NCI-H2029 treated with DMSO at 0.1 percent for 48 hours (cell line): ENCODE measurements at regions not wholly inside any gene's neighbourhood (a gene's known extent, or its start where the extent isn't known, plus 50 kb on each side); places are given as distances from the start of the nearest gene placed in this dataset.
"Not testable (repeated sequence)": the region's sequence is repeated elsewhere in the genome, so short reads cannot be mapped to it uniquely, and the experiment has no call there.

Experiments used
- DNase-seq: peaks from one replicate; lab custom pipeline; 2025; lab: John Stamatoyannopoulos, UW

DNA sequence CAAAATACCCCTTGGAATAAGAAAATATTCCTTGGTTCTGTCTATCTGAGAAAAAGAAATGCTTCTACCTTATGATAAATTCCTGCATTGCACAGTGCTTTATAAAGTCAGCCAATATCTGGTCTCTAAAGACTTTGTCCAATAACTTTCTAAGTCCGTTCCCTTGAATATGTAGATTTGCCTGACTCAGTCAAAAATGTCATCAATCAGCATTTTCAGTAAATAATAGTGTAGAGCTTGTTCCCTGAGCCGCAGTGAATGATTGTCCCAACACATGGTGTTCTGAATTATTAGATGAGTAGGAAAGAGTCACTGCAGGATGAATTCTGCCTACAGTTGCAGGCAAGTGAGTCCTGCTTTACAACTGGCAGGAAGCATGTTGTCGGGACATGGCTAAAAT, 316.8 kb upstream of the RBMS1 start:
- no peak for DNase-seq

DNA sequence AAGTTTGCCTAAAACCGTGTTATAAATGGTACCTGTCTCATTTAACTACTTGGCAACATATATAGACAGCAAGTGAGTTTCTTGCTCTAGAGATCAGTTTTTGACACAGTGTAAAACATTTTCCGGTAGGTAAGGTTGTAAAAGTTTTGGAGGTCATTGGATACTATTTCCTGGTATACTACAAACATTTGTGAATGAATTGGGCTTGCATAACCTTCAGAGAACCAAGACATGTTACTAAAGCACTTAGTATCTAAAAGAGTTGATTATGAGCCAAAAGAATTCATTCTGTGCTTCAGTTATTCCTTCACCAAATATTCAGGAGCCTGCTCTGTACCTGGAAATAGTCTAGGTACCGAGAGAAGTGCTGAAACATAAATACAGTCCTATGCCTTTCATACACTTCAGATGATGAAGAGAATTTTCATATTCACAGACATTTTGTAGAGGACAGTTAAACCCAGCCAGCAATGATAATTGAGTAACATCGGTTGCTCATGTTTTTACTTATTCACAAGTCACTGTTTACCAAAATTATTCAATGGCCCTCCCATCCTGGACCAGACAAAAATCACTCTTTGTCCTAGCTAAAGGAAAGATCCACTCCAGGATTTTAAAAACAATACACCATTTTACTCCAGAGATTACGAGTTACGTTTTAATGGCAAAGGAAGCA, 319.4 kb upstream of the RBMS1 start:
- no peak for DNase-seq

DNA sequence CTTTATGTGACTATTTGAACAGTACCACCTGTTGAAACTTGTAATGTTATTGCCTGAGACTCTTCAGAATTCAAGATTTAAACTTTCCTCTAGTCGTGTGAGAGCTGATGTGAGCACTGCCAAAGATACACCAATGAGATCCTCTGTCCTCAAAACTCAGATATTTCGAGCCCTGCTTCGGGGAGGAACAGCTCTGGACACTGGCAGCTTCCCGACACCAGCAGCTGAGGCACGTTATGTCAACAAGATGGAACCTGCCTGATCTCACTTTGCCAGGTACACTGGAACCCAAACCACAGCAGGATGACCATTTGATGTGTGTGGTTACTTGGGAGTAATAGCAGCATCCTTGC, 319.9 kb upstream of the RBMS1 start:
- DNase-seq = no peak

DNA sequence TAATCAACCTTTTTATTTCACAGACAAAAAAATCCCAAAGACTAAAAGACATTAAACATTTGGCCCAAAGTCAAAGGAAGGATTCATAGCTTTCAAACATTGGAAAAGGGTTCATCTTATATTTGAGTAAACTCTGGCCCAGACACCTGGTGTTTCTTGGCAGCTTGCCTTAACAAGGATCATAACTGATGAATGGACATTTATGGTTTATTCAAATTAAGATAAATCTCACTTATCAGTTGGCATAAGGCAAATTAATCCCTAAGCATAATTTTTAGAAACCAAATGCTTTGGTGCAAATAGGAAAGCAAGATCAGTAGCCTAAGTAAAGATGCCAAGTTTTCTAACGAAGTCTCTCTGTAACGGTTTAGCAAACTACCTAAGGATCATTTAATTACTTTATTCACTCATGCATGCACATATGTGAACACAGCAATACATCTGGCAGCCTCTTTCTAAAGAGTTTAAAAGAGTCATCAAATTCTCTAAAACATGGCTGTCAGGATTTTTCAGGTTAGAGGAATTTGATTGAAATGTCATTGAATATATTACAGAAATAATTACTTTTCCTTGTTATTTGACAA, 323.4 kb upstream of the RBMS1 start:
- DNase-seq = peak; percentile 14

DNA sequence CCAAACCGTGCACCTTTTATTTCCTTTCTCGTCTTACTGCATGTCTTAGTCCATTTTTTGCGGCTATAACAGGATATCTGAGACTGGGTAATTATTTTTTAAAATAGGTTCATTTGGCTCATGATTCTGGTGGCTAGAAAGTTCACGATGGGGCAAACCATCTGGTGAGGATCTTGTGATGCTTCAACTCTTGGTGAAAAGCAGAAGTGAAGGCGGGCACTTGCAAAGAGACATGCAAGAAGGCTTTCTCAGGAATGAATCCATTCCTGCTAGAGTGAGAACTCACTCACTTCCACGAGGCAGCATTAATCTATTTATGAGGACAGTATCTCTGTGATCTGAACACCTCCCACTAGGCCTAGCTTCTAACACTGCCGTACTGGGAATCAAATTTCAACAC, 327.1 kb upstream of the RBMS1 start:
- no peak for DNase-seq

DNA sequence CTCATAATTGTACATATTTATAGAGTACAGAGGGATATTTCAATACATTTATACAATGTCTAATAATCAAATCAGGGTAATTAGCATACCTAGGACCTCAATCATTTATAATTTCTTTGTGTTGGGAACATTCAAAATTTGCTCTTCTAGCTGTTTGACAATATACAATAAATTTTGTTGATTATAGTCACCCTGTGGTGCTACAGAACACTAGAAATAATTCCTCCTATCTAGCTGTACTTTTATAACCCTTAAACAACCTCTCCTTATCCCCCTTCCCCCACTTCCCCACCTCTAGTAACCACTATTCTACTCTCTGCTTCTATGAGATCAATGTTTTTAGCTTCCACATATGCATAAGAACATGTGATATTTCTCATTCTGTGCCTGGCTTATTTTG, 328.4 kb upstream of the RBMS1 start:
- no peak for DNase-seq

DNA sequence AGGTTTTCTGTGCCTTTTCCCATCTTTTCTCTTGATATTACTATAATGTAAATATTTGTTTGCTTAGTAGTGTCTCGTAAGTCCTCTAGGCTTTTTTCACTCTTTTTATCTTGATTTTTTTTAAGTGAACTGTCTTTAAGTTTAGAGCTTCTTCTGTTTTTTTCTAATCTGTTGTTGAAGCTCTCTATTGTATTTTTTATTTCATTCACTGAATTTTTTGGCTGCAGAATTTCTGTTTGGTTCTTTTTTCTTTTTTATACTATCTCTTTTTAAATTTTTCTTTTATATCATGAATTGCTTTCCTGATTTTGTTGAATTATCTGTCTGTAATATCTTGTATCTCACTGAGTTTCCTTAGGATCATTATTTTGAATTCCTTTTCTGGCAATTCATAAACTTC, 331.8 kb upstream of the RBMS1 start:
- DNase-seq = no peak

DNA sequence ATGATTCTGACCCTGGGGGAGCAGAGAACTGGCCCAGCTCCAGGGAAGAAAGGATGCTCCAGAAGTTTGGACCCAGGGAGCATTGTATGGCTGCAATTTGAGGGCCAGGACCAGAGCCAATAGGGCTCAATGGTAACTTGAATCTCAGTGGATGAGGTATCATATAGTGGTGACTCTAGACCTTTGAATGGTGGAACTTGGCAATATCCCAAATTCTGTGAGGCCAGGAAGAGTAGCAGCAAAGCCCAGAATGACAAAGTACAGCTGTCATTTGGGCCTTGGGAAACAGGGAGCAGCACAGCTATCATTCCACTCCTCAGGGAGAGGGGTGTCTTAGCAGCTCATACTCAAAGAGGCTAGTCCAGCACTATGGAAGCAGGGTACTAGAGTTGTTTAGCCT, 332.9 kb upstream of the RBMS1 start:
- DNase-seq = no peak

DNA sequence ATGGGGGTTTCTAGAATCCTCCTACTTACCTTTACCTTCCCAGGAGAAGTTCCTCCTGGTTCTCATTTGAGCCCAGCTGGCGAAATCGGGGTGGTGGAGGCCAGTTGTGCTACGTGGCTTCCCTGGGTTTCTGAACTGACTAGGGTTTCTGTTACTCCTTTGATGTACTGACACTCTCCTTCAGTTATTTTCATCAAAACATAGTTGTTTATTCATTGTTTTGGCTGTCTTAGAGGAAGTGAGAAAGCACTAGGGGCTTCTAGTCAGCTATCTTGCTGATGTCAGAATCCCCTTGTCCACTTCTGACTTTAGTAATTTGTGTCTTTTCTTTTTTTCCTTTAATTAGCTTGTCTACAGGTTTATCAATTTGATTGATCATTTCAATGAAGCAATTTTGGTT, 332.2 kb upstream of the TANK start:
- no peak for DNase-seq

DNA sequence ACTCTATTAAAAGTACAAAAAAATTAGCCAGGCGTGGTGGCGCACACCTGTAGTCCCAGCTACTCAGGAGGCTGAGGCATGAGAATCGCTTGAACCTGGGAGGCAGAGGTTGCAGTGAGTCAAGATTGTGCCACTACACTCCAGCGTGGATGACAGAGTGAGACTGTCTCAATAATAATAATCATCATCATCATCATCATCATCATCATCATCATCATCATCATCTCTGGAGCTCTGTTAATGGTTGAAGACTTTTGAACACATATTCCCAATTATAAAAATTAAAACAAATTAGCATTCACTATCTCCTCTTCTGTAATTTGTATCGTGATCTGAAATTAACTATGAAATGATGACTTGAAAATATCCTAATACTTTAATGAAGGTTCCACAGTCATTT, 327.8 kb upstream of the TANK start:
- not testable (repeated sequence) for DNase-seq

DNA sequence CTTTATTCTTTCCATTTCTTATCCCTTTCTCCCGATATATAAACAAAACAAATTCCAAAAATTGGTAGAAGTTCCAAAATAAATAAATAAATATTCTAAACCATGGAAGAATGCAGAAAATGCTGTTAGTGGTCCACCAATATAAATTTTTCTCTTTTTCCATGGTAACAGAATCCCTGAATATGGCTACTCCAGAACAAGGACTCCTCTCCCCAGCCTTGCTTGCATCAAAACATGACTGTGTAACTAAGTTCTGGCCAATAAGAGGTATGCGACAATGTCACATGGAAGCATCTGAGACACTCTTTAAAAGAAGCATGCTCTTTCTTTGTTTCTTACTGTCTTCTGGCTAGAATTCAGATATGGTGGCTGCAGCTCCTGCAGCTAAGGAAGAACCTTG, 325.1 kb upstream of the TANK start:
- no peak for DNase-seq

DNA sequence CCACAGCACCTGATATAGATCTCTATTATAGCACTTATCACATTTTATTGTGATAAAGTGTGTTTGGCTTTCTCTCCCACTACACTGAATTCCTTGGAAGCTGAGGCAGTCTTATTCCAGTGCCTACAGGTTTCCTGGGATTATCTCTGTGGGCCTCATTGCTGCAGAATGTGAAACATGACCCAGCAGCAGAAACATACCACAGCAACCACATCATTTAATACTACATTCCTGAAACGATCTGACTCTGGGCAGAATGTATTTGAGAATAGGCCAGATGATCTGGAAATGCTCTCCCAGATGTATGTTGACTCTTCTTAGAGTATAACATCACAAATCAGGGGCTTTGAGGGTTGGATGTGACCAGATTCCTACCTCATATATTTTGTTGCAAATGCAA, 323.5 kb upstream of the TANK start:
- no peak for DNase-seq

DNA sequence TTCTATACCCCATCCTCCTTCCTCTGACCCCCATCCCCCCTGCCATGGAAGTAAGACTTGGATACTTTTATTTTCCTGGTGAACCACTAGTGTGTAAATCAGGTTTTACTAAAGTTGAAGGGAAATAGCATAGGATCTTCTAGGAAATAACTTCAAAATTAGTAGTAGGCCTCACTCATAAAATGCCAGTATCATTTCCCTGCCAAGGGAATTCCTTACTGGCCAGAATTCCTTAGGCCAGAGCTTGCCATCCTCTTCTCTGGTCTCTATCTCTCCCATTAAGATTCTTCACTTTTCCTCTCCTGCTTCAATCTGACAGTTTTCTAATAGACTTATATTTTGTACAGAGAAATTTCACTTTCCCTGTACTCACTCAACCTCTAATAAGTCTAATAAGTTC, 322.8 kb upstream of the TANK start:
- no peak for DNase-seq

DNA sequence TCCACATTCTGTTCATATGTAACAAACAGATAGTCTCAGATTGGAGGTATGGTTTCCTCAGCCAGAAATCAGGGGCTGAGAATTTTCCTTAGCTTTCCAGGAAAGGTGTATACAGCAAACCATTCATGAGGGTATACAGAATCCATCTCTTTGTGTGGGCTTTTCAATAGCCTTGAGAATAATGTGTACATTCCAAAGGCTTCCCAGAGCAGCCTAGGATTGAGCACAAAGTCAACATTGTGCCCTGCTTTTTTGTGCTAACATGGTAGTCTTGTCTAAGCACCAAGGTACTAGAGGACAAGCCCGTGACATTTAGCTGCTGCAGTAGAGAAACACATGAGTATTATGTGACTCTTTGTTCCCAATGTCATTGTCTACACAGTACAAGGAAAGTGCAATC, 322.1 kb upstream of the TANK start:
- no peak for DNase-seq

DNA sequence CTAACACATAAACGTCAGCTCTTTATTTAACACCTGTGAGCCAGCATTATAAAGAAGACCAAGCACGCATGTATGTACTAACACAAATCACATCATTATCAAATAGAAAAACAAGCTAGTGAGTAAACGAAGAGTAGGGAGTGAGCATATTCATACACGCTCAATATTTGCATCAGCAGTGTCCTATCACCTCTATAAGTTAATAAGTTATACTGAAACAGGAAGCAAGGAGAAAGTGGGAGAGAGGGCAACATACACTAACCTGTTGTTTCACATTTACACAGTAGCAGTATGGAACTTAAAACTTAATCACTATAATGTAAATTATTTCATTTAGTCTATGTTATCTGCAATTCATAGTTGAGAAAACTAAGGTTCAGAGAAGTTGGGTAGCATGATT, 321.5 kb upstream of the TANK start:
- no peak for DNase-seq

DNA sequence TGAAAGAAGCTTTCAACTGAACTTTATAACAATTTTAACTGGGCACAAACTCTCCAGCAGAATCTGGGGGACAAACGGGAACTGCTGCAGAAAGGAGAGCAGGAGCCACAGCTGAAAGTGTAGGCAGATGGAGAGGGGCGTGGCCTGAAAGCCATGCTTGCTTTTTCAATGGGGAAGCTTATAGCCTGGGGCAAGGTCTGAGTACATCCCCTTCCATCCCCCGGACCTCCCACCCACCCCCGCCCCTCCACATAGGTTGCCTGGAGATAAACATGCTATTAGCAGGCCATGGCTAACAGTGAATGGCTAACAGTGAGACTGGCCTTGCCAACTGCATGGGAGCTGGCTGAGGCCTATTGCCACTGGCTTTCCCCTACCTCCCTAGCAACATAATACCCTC, 317.9 kb upstream of the TANK start:
- DNase-seq = no peak

DNA sequence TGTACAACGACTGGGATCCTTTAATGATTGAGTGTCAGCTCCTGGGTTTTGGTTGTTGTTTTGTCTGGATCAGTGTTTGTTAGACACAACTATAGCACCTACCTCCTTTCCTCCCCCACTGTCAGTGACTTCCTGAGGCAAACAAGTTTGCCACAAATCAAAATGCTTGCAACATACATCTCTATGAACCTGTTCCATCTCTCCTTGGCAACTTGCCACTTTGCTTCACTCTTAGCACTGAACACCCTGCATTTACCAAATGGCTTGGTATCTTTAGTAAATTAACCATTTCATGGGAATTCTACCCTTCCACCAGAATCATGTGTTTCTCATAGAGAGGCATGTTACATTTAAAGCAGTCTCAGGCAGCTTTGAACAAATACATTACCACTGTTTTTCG, 301.1 kb upstream of the TANK start:
- no peak for DNase-seq

DNA sequence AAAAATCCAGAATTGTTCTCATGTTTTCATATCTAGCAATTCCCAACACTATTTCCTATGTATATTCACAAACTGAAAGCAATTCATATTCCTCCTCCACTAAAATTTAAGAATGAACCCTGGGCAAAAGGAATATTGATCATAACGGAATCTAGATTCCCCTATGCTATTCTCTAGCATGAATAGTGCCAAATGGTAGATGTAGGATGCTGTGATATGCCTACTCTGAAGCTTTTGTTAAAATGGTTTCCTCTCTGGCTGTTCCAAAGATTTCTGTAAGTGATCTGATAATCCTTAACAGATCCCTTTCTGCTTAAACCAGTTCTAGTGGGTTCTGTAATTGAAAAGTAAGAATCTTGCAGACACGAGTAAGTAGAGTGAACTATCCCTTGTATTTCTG, 298.0 kb upstream of the TANK start:
- no peak for DNase-seq

DNA sequence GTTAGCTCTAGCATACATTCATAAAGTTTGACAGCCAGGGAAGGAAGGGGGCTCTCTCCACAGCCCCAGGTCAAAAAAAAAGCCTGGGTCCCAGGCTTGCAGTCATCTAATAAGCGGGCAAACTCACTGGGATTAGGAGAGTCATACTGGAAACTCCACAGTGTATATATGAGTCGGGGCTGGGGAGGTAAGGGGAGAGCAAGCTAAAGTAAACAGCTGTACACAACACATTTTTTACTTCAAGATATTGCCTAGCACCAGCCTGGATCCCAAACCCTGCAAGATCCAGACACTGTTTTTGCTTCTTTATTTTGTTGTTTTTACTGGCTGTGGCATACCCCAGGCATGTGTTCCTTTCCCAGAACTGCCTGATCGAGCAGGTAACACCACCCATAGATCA, 291.3 kb upstream of the TANK start:
- DNase-seq = no peak

DNA sequence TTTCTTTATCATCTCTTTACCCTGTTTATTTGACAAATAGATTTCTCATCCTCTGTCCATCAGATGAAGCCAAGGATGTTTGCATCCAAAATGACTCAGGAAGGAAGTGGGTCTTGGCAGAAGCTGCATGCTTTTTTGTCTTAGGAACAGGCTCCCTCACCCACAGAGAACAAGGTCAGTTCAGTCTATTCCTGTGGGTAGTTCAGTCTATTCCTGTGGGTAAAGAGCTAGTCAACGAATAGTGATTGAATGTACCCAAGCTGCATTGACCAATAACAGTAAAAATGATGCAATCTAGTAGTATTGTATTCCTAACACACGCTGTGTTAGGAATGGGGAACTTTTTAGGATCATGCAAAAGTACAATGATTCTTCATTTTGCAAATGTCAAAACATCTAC, 290.8 kb upstream of the TANK start:
- no peak for DNase-seq

DNA sequence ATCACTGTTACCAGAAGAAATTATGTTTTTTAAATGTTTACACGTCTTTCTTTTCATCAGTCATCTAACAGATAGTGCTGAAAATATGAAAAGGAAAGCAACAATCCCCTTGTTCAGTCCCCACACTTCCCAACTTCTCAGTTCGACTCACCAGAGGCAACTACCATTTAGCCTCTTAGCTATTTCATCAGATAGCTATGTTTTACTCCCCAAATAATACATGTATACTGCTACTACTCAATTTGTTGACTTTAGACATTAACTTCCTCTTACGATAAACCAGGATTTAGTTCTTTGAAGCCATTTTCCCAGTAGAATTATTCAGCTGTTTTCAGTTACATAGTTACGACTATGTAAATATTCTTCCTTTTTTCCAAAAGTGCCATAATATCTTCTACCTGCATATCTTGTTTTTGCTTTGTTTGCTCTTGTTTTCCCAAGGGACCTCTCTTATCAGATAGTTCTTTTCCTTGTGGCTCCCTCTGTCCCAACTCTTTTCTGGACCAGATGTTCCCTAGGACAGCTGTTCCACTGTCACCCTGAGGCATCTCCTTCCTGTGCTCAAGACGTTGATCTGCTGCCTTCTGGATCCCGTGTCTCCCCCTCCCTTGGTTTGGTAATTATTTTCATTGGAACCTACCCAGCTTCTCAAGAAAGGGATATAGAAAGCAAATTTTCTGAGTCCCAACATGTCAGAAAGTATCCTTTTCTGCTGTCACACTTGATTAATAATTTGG, 289.3 kb upstream of the TANK start:
- DNase-seq = no peak

DNA sequence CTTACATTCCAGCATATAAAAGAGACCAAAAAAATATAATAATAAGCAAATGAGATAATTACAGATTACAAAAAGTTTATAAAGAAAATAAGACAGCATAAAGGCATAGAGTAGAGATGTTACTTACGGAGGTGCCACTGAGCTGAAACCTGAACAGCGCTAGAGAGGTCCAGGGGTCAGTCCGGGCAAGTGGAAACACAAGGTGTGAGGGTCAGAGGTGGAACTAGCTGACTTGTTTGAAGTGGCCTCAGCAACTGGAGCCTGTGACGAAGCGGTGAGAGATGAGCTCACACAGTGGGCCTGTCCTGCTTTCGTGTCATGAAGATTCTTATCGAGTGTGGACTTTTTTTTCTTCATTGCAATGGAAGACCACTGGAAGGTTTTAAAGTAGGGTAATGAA, 288.3 kb upstream of the TANK start:
- no peak for DNase-seq

DNA sequence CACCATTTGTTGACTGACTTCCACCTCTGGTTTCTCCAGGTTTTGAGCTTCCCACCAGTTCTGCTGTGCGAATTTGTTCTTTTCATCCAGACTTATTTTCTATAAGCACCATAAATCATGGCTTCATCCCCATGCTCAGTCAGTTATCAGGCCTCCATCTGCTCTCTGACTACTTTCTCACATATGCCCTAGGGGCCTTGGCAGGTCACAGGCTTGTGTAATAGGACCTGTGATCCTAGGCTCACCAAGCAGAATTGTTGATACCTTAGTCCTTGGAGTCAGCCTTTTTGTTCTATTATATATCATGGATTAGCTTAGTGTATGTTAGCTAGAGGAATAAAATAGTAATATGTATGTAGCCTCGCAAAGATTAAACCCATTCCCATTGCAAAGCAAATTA, 284.2 kb upstream of the TANK start:
- no peak for DNase-seq

DNA sequence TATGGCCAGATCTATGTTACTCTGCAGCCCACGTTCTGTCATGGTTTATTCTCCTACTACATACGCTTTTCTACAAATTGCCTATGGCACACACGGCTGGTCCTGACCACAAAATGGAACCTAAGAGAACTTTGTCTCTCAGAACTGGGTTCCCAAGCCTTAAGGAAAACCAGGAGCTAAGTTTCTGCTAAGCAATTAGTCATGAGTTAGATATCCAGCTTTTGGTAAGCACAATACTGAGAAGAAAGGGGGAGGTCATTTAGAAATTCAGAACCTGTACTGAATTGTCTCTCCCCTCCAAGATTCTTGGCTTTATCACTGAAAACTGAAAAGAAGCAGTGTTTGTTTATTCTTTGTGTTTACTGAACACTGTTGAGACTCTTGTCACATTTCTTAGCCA, 283.5 kb upstream of the TANK start:
- no peak for DNase-seq
